ENCODE measurements at regions not wholly inside any gene's neighbourhood (a gene's known extent, or its start where the extent isn't known, plus 50 kb on each side); places are given as distances from the start of the nearest gene placed in this dataset.
"Not testable (repeated sequence)": the region's sequence is repeated elsewhere in the genome, so short reads cannot be mapped to it uniquely, and the experiment has no call there.

DNA sequence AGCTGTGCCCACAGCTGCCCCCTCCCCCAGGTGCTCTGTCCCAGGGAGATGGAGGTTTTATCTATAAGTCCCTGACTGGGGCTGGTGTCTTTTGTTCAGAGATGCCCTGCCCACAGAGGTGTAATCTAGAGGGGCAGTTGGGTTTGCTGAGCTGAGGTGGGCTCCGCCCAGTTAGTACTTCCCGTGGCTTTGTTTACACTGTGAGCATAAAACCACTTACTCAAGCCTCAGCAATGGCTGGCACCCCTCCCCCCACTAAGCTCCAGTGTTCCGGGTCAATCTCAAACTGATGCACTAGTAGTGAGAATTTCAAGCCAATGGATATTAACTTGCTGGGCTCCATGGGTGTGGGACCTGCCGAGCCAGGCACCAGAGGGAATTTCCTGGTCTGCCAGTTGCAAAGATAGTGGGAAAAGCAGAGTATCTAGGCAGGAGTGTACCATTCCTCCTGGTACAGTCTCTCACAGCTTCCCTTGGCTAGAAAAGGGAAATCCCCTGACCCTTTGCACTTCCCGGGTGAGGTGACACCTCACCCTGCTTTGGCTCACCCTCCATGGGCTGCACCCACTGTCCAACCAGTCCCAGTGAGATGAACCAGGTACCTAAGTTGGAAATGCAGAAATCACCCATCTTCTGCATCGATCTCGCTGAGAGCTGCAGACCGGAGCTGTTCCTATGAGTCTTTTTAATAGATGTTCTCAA, 509.6 kb downstream of the TMEM38B start:
- TF ChIP-seq CTCF (IDR thresholded peaks at IDR 0.05; ENCODE audit: poor library complexity); EZH2 (IDR thresholded peaks at IDR 0.05; ENCODE audit: borderline replicate concordance); EZH2phosphoT487 (IDR thresholded peaks at IDR 0.05; ENCODE audit: low read depth, severe bottlenecking, unreplicated experiment): not testable (repeated sequence)

Measured in hepatocyte (in vitro differentiated cells).